ENCODE measurements at regions not wholly inside any gene's neighbourhood (a gene's known extent, or its start where the extent isn't known, plus 50 kb on each side); places are given as distances from the start of the nearest gene placed in this dataset.

DNA sequence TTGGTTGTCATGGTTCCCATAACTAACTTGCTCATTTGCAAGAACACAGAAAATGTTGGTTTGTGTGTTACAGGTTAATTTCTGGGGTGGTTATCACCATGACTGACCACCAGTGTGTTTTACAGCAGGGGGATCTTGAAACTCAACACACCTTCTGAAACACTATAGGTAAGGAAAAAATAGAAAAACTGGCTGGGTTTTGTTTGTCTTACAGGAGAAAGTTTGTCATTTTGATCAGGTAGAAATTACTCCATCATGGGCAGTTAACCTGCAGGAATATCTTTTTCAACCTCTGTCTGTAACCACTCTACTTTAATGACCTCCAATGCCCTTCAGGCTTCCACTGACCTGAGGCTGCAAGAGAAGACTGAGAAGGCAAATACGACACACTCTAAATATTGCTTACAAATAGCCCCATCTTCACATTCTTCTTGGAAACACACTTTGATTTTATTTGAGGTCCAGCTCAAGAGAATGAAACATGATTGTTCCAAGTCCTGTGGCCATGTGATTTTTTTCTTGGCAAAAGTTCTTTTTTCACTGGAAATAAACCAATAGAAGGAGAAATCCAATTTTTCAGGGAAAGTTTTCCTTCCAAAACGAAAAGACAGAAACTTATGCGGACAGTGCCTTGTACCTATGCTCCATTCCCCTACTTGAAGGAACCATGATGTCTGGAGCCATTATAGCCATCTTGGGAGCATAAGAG is 428.7 kb upstream of the SALL1 start:
- DNase-seq (ENCODE audit: low read depth, low spot score), result no peak
- no peak for ATAC-seq
- intact Hi-C loops (cut with micrococcal nuclease), result no loop called here
- Histone ChIP-seq H2AFZ (ENCODE audit: low read depth, low read length, poor library complexity, severe bottlenecking) (no peak overlapping the region), H3K27me3 (ENCODE audit: insufficient read depth, low read length) (no peaks in the 10 kb centered on the region), H3K27ac (ENCODE audit: low read depth, low read length) (no peak overlapping the region), H4K20me1 (ENCODE audit: insufficient read depth) (no peaks in the 10 kb centered on the region), H3K4me1 (ENCODE audit: control insufficient read depth in 1 of 2, insufficient read depth in 2 of 2, low read length in 2 of 2) (no peaks in the 10 kb centered on the region), H3K9ac (ENCODE audit: low read length) (no peak overlapping the region), H3K79me2 (ENCODE audit: insufficient read depth, low read length) (no peaks in the 10 kb centered on the region), H3K36me3 (ENCODE audit: control insufficient read depth in 1 of 2, insufficient read depth in 2 of 2, low read length in 2 of 2) (no peaks in the 10 kb centered on the region), H3K9me3 (ENCODE audit: control insufficient read depth in 1 of 2, insufficient read depth in 1 of 2, low read depth in 1 of 2, low read length in 2 of 2) (peaks cover 8 to 26% of the 10 kb centered on the region in 2 experiments; a peak in 2 of 4 replicates), H3K4me3 (replicated peaks in 1 of 2; ENCODE audit: low read depth in 1 of 2, low read length in 2 of 2) (no peak overlapping the region), H3K4me2 (ENCODE audit: low read length) (no peak overlapping the region), H3K9me2 (ENCODE audit: insufficient read depth) (no peaks in the 10 kb centered on the region)
- TF ChIP-seq RAD21 (IDR thresholded peaks at IDR 0.05; ENCODE audit: low read depth), result no peak
- no peak for TF ChIP-seq CEBPB (IDR thresholded peaks at IDR 0.05; ENCODE audit: low read depth)
- no peak for TF ChIP-seq REST (IDR thresholded peaks at IDR 0.05; ENCODE audit: low read depth)
- no peak for TF ChIP-seq FOSL1 (IDR thresholded peaks at IDR 0.05; ENCODE audit: low read depth)
- no peak for TF ChIP-seq SIN3A (IDR thresholded peaks at IDR 0.05; ENCODE audit: low read depth)
- no peak for TF ChIP-seq CTCF (IDR thresholded peaks at IDR 0.05 in 2 of 3, conservative IDR thresholded peaks at IDR 0.05 in 1 of 3; ENCODE audit: borderline replicate concordance in 1 of 3, insufficient read depth in 1 of 3, low read depth in 2 of 3, low read length in 2 of 3)
- no peak for TF ChIP-seq ZFX (IDR thresholded peaks at IDR 0.05)
- TF ChIP-seq, protein P1, sequence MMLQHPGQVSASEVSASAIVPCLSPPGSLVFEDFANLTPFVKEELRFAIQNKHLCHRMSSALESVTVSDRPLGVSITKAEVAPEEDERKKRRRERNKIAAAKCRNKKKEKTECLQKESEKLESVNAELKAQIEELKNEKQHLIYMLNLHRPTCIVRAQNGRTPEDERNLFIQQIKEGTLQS (IDR thresholded peaks at IDR 0.05), result no peak
- no peak for TF ChIP-seq CBX3 (IDR thresholded peaks at IDR 0.05; ENCODE audit: low read depth)
- TF ChIP-seq EGR1 (IDR thresholded peaks at IDR 0.05; ENCODE audit: low read depth), result no peak
- TF ChIP-seq, protein P2, sequence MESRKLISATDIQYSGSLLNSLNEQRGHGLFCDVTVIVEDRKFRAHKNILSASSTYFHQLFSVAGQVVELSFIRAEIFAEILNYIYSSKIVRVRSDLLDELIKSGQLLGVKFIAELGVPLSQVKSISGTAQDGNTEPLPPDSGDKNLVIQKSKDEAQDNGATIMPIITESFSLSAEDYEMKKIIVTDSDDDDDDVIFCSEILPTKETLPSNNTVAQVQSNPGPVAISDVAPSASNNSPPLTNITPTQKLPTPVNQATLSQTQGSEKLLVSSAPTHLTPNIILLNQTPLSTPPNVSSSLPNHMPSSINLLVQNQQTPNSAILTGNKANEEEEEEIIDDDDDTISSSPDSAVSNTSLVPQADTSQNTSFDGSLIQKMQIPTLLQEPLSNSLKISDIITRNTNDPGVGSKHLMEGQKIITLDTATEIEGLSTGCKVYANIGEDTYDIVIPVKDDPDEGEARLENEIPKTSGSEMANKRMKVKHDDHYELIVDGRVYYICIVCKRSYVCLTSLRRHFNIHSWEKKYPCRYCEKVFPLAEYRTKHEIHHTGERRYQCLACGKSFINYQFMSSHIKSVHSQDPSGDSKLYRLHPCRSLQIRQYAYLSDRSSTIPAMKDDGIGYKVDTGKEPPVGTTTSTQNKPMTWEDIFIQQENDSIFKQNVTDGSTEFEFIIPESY (IDR thresholded peaks at IDR 0.05; ENCODE audit: extremely low read depth, insufficient replicate concordance, low read length), result no peak
- no peak for TF ChIP-seq JUND (IDR thresholded peaks at IDR 0.05)
- no peak for TF ChIP-seq SP1 (IDR thresholded peaks at IDR 0.05; ENCODE audit: low read depth)
- no peak for TF ChIP-seq YY1 (IDR thresholded peaks at IDR 0.05; ENCODE audit: extremely low read depth, insufficient replicate concordance, low read depth, low read length)
- TF ChIP-seq EZH2 (IDR thresholded peaks at IDR 0.05), result no peak
- TF ChIP-seq TCF7L2 (IDR thresholded peaks at IDR 0.05; ENCODE audit: borderline replicate concordance, extremely low read depth, insufficient read depth, insufficient read length), result no peak
- no peak for TF ChIP-seq ELF1 (IDR thresholded peaks at IDR 0.05; ENCODE audit: borderline replicate concordance, low read depth)
- no peak for TF ChIP-seq POLR2A (IDR thresholded peaks at IDR 0.05; ENCODE audit: borderline replicate concordance, extremely low read depth, insufficient read depth, insufficient read length)
- TF ChIP-seq EZH2phosphoT487 (IDR thresholded peaks at IDR 0.05; ENCODE audit: borderline replicate concordance), result no peak
- BruUV-seq (replicated peaks), result no TSS peak
- ChIA-PET CTCF (no interaction called here), RAD21 (ENCODE audit: low non-redundant PET in 1 of 2, low total read pairs in 2 of 2, uncharacterized antibody in 2 of 2, unreplicated experiment in 2 of 2) (no interaction called here), POLR2A (no interaction called here)
